Right lobe of liver (tissue), 4 donors: ENCODE measurements at regions not wholly inside any gene's neighbourhood (a gene's known extent, or its start where the extent isn't known, plus 50 kb on each side); places are given as distances from the start of the nearest gene placed in this dataset.

Experiments
- POLR2A ChIP-seq: fragments of 450-650 bp; IDR thresholded peaks from one replicate; pipeline ENCODE4 v1.6.1; 2017; ENCODE audit warnings: antibody characterized with exemption, mild to moderate bottlenecking
- TF ChIP-seq, protein P1 (sequence below), 4 donors: fragments of 200-600 bp in 3 of 4; fragments of 450-650 bp in 1 of 4; IDR thresholded peaks; one replicate each; pipeline versions ENCODE4 v1.5.1 to v1.8.0; 2016 to 2022; ENCODE audit warnings: antibody characterized with exemption in 4 of 4, mild to moderate bottlenecking in 2 of 4
- donor health status: DM: no; HTN: no; CAD: no.
- donor health status: DM: no; HTN: no; CAD: no.
- donor health status: DM: no; HTN: yes; CAD: no.

DNA sequence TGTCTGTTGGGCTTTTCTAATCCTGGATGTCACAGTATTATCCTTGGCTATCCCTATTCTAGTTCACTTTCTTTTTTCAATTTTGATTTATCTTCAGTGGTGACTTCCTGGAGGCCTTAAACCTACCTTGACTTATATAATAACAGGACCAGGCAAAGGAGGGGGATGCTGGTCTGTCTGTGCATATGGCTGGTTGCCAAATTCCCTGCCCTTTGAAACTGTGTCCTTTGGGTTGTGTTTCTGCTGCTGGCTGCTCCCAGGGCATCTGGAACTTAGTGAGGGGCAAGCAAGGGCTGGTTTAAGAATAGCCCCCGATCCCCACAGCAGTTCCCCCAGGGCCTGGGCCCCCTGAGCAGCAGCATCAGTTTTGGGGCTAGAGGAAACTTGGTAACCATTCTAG lies 96.0 kb upstream of the MAX start:
- TF ChIP-seq, protein P1, sequence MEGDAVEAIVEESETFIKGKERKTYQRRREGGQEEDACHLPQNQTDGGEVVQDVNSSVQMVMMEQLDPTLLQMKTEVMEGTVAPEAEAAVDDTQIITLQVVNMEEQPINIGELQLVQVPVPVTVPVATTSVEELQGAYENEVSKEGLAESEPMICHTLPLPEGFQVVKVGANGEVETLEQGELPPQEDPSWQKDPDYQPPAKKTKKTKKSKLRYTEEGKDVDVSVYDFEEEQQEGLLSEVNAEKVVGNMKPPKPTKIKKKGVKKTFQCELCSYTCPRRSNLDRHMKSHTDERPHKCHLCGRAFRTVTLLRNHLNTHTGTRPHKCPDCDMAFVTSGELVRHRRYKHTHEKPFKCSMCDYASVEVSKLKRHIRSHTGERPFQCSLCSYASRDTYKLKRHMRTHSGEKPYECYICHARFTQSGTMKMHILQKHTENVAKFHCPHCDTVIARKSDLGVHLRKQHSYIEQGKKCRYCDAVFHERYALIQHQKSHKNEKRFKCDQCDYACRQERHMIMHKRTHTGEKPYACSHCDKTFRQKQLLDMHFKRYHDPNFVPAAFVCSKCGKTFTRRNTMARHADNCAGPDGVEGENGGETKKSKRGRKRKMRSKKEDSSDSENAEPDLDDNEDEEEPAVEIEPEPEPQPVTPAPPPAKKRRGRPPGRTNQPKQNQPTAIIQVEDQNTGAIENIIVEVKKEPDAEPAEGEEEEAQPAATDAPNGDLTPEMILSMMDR (IDR thresholded peaks at IDR 0.05) = no peak
- TF ChIP-seq POLR2A = no peak
